Stimulated activated CD4-positive, alpha-beta T cell treated with anti-CD3 and anti-CD28 coated beads, Interleukin-2, amount 100 ng/mL, for 24 hours (primary cell): ENCODE measurements at regions not wholly inside any gene's neighbourhood (a gene's known extent, or its start where the extent isn't known, plus 50 kb on each side); places are given as distances from the start of the nearest gene placed in this dataset.

Experiments
- DNase-seq, 2 donors: peaks; one replicate each; pipeline ENCODE4 v3.0.0-alpha.2; 2020

DNA sequence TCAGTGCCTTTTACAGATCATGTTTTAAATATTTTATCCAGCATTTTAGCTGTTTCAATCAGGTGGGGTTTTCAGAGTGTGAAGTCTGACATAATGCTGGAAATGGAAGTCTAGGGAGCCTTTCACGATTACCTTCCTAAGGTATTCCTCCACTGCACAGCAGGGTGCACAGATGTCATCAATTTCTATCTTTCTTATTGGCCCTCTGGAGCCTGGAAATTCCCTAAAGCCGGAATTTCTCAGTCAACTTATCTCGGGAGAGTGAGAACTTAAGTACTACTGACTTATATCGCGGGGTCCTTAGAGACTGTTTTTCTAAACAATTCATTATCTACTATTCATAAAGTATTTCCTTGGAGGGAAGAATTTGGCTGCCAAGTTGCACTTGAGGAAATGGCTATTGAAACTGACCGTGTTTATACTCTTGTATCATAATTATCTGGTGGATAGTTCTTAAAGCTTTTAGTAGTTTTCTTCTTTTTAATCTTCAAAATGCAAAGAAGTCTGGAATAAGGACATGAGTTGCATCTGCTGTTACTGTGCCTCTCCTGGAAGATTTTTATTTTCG, 311.8 kb upstream of the B3GALT2 start:
- no peak for DNase-seq

DNA sequence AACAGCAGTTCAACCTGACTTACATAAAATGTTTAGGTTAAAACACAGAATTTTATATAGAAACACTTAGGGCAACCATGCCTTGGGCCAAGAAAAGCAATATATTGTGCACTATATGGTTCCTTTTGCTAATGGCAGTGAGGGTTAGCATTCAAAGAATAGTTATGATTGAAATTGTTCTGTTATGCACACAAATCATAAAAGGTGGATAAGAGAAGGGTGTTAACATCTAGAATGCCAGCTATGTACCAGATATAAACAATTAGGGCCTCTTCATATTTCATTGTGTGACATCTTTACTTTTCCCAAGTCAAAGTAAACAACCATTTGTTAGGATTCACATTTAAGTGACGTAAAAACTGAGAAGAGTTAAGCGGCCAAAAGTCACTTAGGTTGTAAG, 308.0 kb upstream of the B3GALT2 start:
- DNase-seq = no peak

DNA sequence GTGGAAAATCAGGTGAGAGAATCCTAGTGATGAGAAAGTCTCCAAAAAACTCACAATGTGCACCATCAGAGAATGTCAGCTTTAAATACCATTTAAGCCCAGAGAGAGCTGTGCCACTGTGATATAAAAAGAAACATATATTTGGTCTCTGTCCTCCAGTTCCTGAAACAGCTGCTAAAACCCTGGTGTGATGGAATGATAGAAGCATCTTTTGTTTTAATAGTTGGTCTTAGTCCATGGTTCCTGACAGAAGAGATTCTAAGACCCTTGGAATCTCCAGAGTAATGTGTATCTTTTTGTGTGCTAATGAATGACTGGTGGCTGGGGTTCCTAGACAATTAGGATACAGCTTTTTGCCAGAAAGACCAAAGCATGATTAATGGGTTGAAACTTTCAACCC, 302.8 kb upstream of the B3GALT2 start:
- DNase-seq = no peak

DNA sequence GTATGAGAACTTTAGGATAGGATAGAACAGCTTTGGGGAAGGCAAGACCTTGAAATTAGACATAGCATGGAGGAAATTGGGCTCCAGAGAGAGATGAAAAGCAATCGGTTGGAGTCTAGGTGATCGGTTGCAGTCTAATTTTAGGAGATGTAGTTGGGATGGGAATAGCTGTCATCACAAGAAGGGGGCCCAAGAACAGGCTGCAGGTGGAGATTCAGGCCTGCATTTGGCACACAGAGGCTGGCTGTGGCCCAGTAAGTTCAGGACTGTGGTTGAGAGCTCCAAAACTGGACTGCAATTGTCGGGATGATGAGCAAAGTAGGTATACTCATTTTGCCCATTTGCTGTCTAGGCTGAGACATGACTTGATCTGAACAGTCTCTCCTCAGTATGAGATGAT, 301.3 kb upstream of the B3GALT2 start:
- no peak for DNase-seq

DNA sequence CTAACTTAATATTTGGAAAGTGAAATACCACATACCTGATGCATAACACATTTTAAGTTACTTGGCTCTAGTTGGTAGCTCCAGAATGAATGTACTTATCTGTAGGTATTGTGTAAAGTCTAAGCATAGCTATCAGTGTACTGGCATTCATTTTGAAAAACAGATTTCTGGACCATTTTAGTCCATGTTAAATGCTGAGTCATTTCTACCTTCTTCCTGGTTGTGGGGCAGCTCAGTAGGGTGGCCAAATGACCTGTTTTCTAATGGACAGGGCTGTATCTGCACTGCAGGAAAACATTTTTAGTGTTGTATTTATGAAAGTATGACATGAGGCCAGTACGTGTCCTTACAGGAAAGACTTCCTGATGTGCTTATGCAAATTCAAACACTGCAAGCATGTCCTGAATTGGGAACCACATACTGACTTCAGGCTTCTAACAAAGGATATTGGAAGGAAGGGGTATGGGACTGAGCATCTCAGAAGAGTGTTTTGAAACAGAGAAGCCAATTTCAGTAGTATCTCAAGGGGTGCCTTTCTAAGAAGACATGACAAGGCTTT, 300.3 kb upstream of the B3GALT2 start:
- no peak for DNase-seq

DNA sequence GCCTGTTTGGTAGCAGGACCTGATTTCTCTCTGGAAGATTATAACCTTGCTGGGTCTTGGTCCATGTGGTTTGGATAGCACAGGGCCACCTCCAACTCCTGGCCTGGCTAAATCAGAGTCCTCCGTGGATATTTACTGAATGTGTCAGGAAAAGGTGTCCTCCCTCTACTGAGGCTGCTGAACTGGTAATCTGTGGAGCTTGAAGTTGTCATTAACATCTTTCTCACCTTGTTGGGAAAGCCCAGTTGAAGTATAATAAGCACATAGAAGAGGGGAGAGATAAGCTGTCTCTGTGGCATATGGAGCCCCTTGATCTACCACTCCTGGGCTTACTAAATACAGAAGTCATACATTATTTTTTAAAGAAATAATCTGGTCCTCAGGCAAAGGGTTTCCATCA, 294.3 kb upstream of the B3GALT2 start:
- DNase-seq = no peak

DNA sequence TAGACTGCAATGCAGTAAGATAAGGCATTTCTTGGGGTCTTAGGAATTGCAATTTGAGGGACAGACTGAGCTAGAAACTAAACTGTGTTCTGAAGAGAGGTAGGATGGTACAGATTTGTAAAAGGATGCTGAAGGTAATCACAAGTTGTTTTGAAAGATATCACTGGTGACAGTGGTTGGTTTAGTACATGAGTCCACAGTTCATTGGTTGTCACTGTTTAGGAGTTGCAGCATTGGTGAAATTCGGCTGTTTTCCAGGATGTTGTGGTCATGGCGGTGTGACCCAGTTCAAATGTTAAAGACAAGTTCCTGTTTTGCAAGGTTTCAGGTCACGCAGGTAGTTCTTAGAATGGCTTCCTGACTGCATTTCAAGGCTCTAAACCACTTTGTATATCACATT, 292.8 kb upstream of the B3GALT2 start:
- peak; percentile 38 to 60 for DNase-seq

DNA sequence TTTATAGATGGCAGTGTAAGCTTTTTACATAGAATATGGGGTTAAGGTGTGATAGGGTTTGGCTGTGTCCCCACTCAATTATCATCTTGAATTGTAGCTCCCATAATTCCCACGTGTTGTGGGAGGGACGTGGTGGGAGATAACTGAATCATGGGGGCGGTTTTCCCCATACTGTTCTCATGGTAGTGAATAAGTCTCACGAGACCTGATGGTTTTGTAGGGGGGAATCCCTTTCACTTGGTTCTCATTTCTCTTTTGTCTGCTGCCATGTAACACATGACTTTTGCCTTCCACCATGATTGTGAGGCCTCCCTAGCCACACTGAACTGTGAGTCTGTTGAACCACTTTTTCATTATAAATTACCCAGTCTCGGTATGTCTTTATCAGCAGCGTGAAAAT, 290.3 kb upstream of the B3GALT2 start:
- no peak for DNase-seq

DNA sequence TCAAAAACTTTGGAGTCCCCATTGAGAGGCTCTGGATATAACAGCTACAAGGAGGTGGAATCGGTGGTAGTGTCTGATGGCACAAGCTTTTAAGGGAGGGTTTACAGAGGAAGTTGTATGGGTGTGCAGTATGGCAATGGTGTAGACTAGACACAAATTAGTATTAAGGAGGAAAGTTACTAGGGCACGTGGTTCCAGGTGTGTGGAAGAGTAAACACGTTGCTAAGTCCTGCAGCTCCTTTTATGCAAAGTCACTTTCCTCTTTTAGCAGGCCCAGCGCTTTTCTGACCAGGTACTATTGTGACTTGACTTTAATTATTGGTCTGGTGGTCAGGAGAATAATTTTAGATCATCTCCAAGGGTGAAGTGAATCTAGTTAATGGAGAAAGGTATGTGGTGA, 287.5 kb upstream of the B3GALT2 start:
- no peak for DNase-seq

DNA sequence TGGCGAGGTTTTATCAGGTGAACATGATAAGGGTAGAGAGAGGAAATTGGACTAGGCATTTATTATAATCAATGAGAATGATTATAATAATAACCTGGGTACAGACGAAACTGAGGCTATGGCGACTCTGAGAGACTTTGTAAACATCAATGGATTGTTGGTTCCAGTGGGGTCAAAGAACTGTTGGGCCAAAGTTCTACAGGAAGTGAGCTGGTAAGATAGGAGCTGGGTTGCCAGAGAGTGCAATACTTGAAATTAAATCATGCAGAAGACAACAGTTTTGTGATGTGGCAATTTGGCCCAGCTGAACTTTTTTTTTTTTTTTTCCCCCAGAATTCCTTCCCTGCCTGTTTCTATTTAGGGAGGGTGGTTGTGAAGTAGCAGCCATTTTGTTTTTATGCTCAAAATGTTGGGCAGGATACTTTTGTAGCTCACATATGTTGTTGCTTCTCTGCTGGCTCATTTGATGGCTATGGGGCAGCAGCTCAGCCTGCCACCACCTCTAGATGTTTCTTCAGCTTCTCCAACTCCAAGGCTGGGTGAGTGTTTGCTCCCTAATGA, 286.5 kb upstream of the B3GALT2 start:
- DNase-seq = no peak

DNA sequence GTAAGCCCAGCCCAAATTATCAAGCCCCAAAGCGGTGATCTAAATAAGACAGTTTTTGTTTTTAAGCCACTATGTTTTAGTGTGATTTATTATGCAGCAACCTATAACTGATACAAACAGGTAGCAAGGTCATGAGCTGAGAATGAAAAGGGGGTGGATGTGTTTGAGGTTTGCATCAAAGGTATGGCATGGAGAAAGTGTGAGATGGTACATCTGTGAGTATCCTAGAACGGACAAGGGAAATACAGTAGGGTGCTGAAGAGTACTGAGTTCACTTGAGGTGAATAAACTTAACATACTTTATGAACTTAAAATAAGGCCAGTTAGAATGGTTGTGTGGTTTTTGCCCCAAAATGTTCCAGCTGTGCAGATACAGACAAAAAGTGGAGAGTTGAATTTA, 286.0 kb upstream of the B3GALT2 start:
- no peak for DNase-seq

DNA sequence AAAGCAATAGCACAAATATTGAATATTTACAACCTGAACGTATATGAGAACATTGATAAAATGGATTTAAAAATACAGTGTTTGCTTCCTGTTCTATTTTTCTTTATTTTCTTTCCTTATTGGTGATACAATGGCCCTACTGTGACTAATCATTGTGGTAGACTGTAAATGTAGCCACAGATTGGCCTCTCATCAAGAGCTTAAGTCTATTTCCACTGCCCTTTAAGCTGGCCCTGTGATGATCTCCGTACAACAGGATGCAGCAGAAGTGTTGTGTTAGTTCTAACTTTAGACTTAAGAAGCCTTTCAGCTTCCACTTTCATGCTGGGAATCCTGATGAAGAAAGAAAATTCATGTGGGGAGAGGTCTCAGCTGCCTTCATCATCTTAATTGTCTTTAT, 285.6 kb upstream of the B3GALT2 start:
- no peak for DNase-seq

DNA sequence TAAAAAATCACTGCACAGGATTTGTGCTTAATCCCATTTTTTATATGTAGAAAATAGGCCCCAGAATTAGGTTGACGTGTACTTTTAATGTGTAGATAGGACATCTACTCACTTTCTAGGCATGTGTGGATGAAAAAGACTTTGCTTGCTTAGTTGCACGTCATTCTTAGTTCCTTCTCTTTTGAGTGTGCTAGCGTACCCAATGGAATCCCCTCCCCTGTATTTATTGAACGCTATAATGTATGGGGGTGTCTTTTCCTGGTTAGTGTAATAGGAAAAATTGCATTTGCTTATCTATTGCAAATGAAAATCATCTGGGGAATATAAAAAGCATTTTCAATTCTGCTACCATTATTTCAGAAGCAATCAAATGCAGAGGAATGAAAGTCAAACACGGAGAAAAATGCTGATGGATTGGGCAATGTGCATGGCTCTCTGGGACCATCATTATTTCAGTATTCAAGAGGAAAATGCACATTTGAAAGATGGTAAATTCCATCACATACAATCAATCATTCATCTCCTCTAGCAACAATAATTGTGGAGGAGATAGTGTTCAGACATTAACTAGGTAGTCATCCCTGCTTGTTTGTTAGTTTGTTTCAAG, 277.0 kb upstream of the B3GALT2 start:
- no peak for DNase-seq

DNA sequence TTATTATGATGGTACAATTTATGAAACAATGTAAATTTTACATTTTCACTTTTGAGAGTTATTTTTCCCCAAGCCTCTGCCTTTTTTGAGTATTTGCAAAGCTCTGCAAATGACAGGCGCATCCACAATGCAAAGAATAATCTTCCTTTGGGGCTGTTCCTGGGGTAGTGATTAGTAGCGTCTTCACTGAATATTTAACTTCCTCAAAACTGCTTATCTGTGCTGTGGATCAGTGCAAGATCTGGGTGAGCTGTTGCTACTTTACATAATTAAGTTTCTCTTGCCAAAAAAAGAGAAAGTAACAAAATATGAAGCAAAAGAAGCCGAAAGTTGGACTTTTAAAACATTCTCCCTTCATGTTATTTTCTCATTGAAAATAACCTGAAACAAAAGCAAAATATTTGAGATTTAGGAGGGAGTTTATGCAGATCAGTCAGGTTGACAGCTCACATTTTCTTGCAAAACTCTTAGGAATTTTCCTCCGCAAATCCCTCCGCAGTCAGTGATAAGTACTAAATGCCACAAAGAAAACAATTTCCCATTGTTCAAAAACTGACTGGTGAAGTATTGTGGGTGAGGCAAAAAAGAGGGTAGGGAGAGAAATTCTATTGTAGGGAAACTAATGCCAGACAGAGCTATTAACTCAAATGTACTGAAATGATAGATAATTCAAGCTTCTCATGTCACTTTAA, 276.4 kb upstream of the B3GALT2 start:
- no peak for DNase-seq

DNA sequence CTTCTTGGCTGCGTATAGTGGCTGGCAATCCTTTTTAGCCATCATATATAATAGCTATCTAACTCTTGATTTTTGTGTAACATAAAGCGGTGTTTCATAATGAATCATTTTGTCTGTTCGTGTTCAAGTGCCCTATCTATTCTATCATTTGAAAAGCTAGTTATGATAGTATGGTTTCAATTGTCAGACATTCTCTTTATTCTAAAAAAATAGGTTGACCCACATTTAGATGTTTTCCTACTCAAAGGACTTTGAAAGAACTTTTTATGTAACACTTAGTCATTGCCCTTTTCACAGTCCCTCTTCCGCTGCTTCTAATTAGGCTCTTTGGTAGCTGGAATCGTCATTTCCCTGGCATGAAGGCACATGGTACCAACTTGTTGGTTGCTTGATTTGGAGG, 272.2 kb upstream of the B3GALT2 start:
- peak in 1 of 2 donors; percentile 35 for DNase-seq

DNA sequence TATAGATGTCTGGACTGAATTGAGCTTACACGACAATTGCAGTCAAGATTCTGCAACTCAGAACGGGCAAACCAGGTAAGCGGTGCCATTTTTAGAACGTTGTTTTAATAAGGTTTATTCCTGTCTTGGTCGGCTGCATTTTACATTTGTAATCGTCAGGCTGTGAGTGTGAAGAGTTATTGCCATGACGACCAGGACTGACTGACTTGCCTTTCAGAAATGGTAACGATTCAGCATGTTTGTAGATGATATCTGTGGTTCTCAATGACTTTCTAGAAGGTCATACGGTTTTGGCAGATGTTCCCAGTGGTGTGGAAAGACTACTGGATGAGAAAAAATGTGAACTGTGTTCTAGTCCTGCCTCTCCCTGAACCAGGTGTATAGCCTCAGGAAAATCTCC, 271.3 kb upstream of the B3GALT2 start:
- DNase-seq = no peak

DNA sequence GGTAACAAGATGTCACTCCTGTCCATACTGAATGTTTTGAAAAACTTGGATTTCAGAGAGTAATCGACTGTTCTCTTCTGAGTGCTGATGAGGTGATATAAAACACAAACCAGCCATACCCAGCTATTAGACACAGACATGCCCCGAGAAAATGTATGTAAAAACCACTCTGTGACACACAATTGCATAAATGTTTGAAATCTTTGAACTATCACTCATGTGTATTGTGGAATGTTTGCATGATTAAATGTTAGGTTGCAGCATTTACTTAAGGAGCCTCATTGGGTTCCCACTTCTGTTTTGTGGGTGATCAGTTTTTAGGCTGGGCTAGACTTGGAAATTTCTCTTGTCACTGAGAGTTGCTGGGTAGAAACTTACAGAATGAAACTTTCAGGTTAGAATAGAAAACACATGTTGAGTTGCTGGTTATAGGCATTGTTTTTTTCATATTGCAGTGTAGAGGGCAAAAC, 270.4 kb upstream of the B3GALT2 start:
- DNase-seq = no peak

DNA sequence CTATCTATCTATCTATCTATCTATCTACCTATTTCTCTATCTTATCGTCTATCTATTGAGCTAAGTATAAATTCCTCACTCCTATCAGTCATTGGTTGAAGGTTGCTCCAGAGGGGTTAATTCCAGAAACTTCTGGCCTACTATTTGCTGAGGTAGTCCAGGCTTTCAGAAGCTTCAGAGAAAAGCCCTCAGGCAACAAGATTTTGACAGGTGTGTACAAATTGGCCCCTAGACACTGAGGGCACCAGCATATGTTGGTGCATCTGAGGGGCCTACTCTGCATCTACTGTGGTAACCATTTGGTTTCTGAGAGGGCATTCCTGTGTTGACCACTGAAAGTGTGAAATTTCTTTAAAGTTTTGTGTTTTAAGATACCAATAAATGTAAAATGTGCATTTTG, 265.2 kb upstream of the B3GALT2 start:
- DNase-seq = no peak

DNA sequence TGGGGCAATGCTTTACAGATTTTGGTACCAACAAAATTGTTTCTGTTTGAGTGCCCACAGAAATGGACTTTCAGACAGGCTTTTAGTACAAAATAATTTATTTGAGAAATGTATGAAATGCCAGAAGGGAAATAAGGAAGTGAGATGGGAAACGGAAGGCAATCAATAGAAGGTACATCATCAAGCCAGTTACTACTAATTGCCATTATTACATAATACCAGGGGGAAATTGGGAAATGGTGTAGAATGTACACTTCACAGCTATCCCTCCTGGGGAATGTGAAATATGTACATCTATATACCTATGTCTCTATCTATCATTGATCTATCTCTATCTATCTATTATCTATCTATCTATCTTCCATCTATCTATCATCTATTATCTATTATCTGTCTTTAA, 264.6 kb upstream of the B3GALT2 start:
- DNase-seq = no peak

DNA sequence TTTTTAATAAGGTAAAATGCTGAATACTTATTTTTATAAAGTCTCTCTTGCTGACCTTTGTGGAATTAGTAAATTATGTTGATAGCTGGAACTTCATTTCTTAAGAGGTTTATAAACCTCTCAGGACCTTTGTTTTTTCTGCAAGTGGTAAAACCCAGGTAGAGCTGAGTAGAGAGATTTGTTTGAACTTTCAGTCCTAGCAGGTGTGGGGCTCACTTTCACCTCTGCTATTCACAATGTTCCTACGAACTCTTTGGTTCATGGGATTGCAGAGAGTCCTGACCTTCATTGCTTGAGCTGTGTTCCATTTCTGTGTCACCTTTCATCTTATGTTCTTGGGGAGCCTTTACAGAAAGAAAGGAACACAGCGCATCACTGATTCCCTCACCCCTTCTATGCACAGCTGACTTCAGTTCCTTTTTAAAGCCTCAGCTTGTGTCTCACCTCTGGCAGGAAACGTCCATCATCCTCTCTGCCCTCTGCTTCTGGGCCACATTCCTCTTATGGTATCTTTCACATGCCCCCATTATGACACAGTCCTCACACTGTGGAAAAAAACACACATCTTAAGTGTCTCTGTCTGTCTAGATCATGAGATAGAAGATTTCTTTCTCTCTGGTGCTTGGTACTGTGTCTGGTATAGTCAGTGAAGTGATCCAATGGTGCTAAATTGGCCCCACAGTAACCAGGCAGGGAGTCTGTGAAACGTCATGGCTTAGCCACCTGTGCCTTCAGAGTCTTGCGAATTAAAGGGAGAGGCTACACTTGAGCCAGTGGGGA, 262.5 kb upstream of the B3GALT2 start:
- DNase-seq = peak in 1 of 2 donors; percentile 6

DNA sequence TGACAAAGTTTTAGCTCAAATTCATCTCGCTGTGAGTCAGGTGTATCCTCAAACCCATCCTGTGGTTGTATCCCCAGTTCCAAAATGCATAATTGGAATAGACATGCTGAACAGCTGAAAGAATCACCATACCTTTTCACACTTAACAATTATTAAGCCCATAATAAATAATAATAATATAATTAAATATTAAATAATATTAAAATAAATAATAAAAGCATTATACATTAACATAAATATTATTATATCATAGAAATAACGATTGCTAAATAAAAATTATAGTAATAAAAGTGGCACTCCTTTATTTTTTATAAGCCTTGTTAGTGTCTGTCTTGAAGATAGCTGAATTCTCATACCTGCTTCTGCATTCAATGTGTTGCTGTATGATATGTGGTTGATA, 257.5 kb upstream of the B3GALT2 start:
- DNase-seq = no peak

DNA sequence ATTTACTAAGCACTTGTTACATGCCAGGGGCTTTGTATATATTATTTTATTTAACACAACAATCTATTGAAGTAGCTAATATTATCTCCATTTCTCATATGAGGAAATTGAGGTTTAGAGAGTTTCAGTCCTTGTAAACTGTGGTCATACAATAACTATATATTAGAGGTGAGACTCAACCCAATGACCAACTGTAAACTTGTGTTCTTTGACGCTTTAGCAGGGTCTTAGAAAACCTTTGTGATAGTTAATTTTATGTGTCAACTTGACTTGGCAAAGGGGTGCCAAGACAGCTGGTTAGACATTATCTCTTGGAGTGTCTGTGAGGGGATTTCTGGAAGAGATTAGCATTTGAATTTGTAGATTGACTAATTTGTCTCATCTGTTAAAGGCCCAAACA, 252.4 kb upstream of the B3GALT2 start:
- DNase-seq = no peak

DNA sequence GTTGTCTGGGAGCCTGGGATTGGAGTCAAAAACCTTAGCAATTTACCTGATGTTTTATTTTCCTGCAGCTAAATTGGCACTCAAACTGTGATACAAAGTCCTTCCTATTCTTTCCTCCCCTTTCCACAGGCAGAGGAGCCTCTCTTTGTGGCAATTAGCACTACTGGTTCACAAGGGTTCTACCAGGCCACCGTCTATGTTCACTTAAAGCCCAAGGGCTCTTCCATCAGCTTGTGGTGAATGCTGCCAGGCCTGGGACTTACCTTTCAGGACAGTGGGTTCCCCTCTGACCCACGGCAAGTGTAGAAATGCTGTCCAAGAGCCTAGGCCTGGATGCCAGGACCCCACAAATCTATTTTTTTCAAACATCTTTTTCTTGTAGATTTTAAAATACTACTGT, 251.9 kb upstream of the B3GALT2 start:
- DNase-seq = no peak
